ENCODE measurements at regions not wholly inside any gene's neighbourhood (a gene's known extent, or its start where the extent isn't known, plus 50 kb on each side); places are given as distances from the start of the nearest gene placed in this dataset.

GRCh38 chr22:49479566-49479965, 348.1 kb downstream of the BRD1 start:
- no peak overlapping the region for H3K4me3 ChIP-seq (ENCODE audit: low read depth, low read length)
- TF ChIP-seq CTCF (IDR thresholded peaks at IDR 0.05; ENCODE audit: low read depth, low read length, missing control alignments), result no peak
- no peak for DNase-seq (ENCODE audit: low read depth)

- no peak for TF ChIP-seq CTCF (IDR thresholded peaks at IDR 0.05; ENCODE audit: low read depth, low read length, missing control alignments)
- no peak overlapping the region for H3K4me3 ChIP-seq (ENCODE audit: low read depth, low read length)
- no peak for DNase-seq (ENCODE audit: low read depth)
These were observed 350.8 kb downstream of the BRD1 start for GRCh38 chr22:49476800-49477400.

GRCh38 chr22:49476176-49476575, 351.5 kb downstream of the BRD1 start:
- DNase-seq (ENCODE audit: low read depth), result no peak
- no peak for TF ChIP-seq CTCF (IDR thresholded peaks at IDR 0.05; ENCODE audit: low read depth, low read length, missing control alignments)
- H3K4me3 ChIP-seq (ENCODE audit: low read depth, low read length), result no peak overlapping the region

- no peak for TF ChIP-seq CTCF (IDR thresholded peaks at IDR 0.05; ENCODE audit: low read depth, low read length, missing control alignments)
- DNase-seq (ENCODE audit: low read depth), result no peak
- H3K4me3 ChIP-seq (ENCODE audit: low read depth, low read length), result no peak overlapping the region
These were observed 352.4 kb downstream of the BRD1 start for GRCh38 chr22:49475253-49475652.

- TF ChIP-seq CTCF (IDR thresholded peaks at IDR 0.05; ENCODE audit: low read depth, low read length, missing control alignments), result no peak
- DNase-seq (ENCODE audit: low read depth), result no peak
- no peak overlapping the region for H3K4me3 ChIP-seq (ENCODE audit: low read depth, low read length)
These were observed 354.4 kb downstream of the BRD1 start for GRCh38 chr22:49473286-49473685.

GRCh38 chr22:49470741-49471503, 356.8 kb downstream of the BRD1 start:
- no peak for TF ChIP-seq CTCF (IDR thresholded peaks at IDR 0.05; ENCODE audit: low read depth, low read length, missing control alignments)
- H3K4me3 ChIP-seq (ENCODE audit: low read depth, low read length), result no peak overlapping the region
- DNase-seq (ENCODE audit: low read depth), result no peak
